GM19468 (cell line): ENCODE measurements at regions not wholly inside any gene's neighbourhood (a gene's known extent, or its start where the extent isn't known, plus 50 kb on each side); places are given as distances from the start of the nearest gene placed in this dataset.
"Not testable (repeated sequence)": the region's sequence is repeated elsewhere in the genome, so short reads cannot be mapped to it uniquely, and the experiment has no call there.

Experiments used
- ATAC-seq: cut with Tn5 transposase; IDR thresholded peaks from one replicate; pipeline ENCODE4 v1.9.1; 2021; ENCODE audit warnings: mild to moderate bottlenecking, moderate library complexity, moderate number of reproducible peaks; ENCODE audit not compliant: unreplicated experiment; ENCODE audit errors: extremely low read depth

DNA sequence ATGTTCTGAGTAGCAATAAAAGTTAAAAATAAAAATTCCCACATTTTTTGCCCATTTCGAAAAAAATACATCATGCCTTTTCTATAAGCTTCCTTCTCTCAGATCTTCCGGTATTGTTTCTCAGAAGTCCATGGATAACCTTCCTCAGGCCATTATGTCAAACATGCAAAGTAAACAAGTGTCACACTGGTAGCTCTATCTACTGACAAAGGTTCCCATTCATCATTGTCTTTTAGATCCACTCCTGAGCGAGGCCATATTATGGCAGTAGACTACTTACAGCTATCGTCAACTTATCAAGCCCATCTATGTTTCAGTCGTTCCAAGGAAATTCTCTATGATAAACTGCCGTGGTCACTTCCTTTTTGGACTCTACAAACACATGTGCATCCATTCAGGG, 1068.2 kb downstream of the GLUD2 start:
- no peak for ATAC-seq

DNA sequence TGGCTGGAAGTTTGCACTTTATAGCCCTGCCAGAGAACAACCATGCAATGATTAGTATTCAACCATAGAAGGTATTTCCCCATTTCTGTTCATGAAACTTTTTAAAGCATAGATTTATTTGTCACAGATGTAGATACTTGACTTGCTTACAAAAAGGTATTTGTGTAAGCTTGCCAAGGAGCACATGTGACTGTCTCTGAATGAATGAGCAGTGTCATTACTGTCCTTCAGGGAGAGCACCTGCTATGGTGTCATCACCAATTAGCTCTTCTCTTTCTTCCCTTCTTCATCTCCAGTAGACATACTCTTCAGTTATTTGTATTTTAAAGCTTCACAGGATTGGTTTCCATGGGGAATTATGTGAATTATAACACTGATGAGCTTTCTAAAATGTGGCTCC, 1064.7 kb upstream of the GRIA3 start:
- ATAC-seq: no peak

DNA sequence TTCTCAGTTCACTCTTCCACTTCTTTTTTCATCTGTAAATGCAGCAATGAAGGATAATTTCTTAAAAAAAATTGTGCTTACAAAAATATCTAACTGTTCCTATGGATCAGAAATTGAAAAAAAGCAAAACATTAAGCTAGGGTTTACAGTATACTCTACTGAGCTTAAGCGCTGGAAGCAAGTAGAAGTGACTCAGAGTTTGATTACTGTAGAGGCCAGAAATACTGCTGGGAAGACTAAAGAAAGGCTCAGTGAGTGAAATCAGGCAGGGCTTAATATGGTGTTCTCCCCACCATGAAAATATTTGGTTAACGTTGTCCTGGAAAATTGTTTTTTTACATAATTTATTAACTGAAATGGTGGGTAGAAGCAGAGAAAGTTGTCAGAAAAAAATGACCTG, 1061.8 kb upstream of the GRIA3 start:
- no peak for ATAC-seq

DNA sequence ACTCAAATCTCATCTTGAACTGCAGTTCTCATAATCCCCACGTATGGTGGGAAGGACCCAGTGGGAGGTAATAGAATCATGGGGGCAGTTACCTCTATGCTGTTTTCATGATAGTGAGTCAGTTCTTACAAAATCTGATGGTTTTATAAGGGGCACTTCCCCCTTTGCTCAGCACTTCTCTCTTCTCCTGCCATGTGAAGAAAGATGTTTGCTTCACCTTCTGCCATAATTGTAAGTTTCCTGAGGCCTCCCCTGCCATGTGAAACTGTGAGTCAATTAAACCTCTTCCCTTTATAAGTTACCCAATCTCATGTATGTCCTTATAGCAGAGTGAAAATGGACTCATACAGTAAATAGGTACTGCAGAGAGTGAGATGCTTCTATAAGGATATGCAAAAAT, 1050.6 kb upstream of the GRIA3 start:
- no peak for ATAC-seq

DNA sequence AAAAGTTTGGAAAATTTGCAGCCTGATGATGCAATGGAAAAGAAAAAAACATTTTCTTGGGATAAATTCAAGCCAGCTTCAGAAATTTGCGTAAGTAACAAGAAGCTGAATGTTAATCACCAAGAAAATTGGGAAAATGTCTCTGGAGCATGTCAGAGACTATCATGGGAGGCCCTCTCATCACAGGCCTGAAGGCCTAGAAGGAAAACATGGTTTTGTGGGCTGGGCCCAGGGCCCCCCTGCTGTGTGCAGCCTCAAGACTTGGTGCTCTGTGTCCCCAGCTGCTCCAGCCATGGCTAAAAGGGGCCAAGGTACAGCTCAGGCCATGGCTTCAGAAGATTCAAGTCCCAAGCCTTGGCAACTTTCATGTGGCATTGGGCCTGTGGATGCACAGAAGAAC, 1049.8 kb upstream of the GRIA3 start:
- ATAC-seq: no peak

DNA sequence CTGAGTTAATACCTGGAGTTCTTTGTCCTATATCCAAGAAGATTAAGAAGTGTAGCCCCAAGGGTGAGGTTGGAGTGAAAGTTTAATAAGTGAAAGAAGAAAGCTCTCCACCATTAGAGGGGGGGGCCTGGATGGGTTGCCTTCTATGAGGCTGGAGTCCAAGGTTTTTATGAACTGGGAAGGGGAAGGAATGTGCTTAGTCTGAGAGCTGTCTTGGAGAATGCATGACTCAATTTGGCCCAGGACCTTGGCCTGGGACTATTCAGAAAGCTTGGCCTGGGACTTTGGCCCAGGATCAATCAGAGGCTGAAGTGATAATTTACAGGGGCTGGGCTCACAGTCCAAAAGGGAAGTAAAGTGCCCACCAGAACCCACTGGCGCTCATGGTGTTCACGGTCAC, 1049.0 kb upstream of the GRIA3 start:
- no peak for ATAC-seq

DNA sequence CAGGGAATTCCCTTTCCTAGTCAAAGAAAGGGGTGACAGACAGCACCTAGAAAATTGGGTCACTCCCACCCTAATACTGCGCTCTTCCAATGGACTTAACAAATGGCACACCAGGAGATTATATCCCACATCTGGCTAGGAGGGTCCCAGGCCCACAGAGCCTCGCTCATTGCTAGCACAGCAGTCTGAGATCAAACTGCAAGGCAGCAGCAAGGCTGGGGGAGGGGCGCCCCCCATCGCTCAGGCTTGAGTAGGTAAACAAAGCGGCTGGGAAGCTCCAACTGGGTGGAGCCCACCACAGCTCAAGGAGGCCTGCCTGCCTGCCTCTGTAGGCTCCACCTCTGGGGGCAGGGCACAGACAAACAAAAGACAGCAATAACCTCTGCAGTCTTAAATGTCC, 1043.9 kb upstream of the GRIA3 start:
- ATAC-seq: not testable (repeated sequence)

DNA sequence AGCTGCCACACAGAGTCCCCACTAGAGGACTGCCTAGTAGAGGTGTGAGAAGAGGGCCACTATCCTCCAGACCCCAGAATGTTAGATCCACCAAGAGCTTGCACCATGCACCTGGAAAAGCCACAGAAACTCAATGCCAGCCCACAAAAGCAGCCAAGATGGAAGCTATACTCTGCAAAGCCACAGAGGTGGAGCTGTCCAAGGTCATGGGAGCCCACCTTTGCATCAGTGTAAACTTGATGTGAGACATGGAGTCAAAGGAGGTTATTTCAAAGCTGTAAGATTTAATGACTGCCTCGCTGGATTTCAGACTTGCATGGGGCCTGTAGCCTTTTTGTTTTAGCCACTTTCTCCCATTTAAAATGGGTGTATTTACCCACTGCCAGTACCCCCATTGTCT, 1030.1 kb upstream of the GRIA3 start:
- ATAC-seq: no peak

DNA sequence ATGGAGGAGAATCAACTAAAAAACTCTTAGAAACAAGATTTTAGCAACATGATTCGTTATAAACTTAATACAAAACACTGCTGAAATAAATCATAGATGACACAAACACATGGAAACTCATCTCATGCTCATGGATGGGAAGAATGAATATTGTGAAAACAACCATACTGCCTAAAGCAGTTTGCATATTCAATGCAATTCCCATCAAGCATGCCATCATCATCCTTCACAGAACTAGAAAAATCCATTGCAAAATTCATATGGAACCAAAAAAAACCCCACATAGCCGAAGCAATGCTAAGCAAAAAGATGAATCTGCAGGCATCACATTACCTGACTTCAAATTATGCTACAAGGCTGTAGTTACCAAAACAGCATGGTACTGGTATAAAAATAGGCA, 1015.8 kb upstream of the GRIA3 start:
- no peak for ATAC-seq

DNA sequence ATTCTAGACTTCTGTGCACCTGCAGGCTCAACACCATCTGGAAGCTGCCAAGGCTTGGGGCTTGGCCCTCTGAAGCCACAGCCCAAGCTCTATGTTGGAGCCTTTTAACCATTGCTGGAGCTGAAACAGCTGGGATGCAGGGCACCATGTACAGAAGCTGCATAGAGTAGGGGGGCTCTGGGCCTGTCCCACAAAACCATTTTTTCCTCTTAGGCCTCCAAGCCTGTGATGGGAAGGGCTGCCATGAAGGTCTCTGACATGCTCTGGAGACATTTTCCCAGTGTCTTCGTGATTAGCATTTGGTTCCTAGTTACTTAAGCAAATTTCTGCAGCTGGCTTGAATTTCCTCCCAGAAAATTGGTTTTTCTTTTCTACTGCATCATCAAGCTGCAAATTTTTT, 999.3 kb upstream of the GRIA3 start:
- ATAC-seq: no peak

DNA sequence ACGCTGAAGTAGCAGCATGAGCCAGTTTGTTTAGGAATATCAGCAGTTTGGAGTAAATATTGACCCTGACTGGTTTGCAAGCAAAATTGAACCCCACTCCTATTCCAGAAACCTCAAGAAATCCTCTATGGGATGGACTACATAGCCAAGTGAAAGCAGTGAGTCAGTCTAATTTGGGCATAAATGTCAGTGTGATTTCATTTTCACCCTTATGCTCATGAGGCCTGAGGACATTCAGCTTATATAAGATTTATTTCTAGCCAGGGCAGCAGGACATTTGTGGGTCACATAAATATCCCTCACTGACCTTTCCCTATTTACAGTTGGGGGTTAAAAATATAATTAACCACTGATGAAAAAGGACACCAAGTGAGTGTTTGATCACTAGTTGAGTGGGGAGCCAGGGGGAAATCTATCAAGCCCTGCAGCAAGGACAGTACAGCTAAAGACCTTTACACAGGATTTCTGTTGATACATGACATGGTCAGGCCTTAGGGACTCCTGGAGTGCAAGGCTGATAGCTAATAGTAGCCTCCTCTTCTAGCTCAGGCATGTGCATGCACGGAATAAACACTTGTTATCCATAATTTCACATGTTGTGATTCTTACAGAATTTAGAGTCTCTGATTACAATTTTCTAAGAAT, 996.9 kb upstream of the GRIA3 start:
- ATAC-seq: no peak

DNA sequence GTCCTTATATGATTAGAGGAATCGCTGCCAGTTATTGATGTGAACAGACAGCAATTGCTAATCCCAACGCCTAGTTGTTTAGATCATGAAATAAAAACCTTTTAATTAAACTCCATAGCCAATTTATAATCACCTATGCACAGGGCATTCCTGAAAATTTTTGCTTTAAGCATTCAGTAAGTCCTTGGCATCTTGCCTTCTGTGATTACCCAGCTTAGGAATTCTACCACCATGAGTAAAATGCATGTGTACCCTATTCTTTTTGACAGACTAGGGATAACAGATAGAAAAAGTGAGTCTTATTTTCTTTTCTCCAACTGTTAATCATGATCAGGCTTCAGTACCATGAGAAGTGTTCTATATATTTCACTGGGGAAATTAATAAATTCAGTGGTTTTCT, 995.3 kb upstream of the GRIA3 start:
- no peak for ATAC-seq

DNA sequence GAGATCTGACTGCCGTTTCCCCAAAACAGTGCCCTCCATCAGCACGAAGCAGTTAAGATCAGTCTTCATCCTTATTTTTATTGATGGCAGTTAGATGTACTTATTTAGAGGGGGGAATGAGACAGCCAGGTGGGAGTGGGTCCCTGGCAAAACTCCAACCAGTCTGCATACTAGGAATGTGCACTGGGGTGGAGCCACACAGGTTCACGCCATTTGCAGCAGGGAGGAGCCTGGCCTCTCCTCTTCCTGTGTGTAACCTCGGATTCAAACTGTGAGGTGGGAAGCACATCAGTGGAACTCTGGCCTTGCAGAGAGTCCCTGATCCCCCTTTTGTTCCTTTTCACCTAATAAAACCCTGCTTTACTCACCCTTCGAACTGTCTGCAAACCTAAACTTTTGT, 987.7 kb upstream of the GRIA3 start:
- ATAC-seq: no peak

DNA sequence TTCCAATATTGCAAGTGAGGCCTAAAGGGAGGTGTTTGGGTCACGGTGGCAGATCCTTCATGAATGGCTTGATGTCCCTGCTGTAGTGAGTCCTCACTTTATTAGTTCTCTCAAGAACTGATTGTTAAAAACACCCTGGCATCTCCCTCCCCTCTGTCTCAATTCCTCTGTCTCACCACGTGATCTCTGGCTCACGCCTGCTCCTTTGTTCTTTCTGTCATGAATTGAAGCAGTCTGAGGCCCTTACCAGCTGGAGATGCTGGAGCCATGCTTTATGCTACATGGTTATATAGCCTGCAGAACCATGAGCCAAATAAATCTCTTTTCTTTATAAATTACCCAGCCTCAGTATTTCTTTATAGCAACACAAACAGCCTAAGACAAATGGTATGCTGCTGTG, 980.7 kb upstream of the GRIA3 start:
- no peak for ATAC-seq

DNA sequence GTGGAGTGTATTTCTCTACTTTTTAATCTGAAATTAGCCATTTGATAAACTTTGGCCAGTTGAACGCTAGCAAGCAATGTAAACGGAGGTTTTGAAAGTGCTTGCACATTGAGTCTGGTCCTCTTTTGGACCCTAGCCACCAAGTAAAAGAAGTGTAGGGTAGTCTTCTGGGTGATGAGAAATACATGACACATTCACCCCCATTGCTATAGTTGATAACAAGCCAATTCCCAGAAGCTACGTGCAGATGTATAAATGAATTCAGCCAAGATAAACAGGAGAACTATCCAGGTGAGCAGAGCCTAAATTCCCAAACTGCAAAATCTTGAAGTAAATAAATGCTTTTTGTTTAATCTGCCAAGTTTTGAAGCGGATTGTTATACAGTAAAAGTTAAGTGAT, 965.4 kb upstream of the GRIA3 start:
- no peak for ATAC-seq

DNA sequence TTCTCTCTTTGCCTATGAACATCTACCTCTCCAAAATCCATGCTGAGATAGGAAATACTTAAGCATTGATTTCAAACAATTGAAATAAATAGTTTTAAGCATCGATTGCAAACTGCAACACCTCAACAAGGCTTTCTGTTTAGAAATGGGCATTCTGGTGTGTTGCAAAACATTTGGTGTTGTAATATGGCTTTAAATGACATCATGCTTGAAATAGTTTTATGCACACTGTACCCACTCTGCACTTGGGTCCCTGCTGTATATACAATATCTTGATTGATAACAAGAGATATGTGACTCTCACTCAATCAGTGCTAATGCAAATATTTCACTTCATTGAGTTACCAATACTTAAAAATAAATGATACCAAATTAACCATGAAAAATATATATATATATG, 964.9 kb upstream of the GRIA3 start:
- no peak for ATAC-seq

DNA sequence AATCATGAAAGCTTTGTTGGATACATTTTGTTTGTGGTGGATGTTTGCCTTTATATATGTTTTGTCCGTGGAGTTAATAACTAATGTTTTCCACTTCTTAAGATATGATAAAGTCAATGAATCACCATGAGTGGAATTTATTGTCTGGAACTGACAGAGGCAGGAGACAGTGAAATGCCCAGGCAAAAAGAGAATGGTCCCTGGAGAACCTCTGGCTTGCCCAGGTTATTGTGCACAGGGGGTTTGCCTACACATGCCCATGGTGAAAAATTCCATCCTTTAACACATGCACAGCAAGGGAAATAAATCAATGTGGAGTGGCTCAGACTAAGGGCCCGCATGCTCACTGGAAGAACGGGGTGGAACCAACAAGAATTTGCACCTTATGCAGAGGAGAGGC, 964.3 kb upstream of the GRIA3 start:
- no peak for ATAC-seq

DNA sequence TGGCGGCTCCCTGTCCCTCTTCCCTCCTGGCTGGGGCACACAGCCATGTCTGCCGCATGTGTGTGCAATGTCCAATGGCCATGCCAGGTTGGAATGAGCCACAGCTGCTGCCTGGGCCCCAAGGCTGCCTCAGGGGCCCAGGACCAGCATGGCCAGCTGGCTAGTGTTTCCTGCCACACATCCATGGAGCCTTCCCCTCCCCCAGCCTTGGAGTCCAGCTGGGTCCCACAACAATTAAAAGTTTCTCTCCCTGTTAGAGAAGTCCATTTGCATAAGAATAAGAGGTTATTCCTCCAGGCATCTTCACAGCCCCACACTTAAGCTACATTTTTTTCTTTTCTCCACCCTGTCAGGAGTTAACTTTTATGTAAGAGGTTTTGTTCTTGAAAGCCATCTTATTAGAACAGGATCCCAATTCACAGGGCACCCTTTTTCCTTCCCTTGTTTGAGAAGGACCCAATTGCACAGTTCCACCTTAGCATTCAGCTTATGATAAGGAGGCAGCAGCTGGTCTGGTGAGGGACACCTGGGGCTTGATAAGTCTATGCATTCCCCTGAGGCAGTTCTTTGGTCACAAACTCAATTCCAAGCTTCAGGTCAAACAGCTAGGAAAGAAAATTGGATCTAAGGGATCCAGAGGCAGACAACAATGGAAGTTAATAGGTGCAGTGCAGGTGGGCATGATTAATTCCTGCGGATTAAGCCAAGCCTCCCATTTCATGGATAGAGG, 963.3 kb upstream of the GRIA3 start:
- no peak for ATAC-seq

DNA sequence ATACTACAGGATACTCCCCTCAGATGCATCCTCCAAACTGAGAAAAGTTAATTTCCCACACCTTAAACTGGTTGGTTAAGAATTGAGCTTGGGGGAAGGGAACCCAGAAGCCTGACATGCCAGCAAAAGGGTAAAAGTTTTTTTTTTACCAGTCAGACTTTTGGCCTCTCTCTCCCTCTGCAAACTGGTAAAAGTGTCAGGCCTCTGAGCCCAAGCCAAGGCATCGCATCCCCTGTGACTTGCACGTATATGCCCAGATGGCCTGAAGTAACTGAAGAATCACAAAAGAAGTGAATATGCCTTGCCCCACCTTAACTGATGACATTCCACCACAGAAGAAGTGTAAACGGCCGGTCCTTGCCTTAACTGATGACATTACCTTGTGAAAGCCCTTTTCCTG, 962.3 kb upstream of the GRIA3 start:
- ATAC-seq: not testable (repeated sequence)

DNA sequence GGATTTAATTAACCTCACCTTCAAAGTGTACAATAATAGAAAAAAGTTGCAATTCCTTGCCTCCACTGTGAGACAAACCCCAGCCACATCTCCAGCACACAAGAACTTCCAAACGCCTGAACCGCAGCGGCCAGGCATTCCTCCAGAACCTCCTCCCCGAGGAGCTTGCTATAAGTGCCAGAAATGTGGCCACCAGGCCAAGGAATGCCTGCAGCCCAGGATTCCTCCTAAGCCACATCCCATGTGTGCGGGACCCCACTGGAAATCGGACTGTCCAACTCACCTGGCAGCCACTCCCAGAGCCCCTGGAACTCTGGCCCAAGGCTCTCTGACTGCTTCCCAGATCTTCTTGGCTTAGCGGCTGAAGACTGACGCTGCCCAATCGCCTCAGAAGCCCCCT, 959.9 kb upstream of the GRIA3 start:
- not testable (repeated sequence) for ATAC-seq

DNA sequence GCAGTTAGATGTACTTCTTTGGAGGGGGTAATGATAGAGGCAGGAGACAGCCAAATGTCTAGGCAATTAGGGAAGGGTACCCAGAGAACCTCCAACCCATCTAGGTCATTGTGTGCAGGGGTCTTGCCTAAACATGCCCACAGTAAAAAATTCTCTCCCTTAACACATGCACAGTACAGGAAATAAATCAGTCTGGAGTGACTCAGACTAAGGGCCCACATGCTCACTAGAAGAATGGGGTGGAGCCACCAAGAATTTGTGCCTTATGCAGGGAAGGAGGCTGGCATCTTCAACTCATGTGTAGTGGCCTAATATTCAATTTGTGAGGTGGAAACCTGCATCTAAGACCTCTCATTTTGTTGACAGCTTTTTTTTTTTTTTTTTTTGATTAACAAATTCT, 945.3 kb upstream of the GRIA3 start:
- no peak for ATAC-seq

DNA sequence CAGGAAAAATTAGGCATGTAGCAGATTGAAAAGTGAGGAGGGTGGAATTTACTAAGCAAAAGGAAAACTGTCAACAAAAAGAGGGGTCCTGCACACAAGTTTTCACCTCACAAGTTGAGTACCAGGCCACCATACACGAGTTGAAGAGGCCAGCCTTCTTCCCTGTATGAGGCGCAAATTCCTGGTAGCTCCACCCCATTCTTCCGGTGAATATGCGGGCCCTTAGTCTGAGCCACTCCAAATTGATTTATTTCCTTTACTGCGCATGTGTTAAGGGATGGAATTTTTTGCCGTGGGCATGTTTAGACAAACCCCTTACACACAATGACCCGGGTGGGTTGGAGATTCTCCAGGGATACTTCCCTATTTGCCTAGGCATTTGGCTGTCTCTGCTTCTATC, 942.1 kb upstream of the GRIA3 start:
- ATAC-seq: no peak
